Naive thymus-derived CD4-positive, alpha-beta T cell (primary cell): ENCODE measurements at regions not wholly inside any gene's neighbourhood (a gene's known extent, or its start where the extent isn't known, plus 50 kb on each side); places are given as distances from the start of the nearest gene placed in this dataset.

Experiments
- ATAC-seq: fragments of 150-1000 bp; cut with Tn5 transposase; 2 replicates; pipeline ENCODE4 v1.10.0; 2021; ENCODE audit warnings: mild to moderate bottlenecking, moderate library complexity
- CTCF ChIA-PET: fragments of 350-600 bp; sonication (Branson Sonifier 250); formaldehyde crosslinking; loops from one replicate; lab custom pipeline; 2021; ENCODE audit warnings: antibody characterized with exemption; lab: Charles Lee
- POLR2A ChIA-PET: fragments of 350-600 bp; sonication (Branson Sonifier 250); formaldehyde crosslinking; loops from one replicate; lab custom pipeline; 2021; ENCODE audit warnings: antibody characterized with exemption, inconsistent platforms; lab: Charles Lee
- DNase-seq, 9 donors: peaks; one replicate each; pipeline versions ENCODE4 v3.0.0 to v3.0.0-alpha.2; 2020 to 2022; ENCODE audit warnings: mixed read lengths in 1 of 9
- H3K27ac ChIP-seq: one replicate; pipeline ENCODE4 v1.7.0; 2013; ENCODE audit warnings: mild to moderate bottlenecking, low read depth, low read length, moderate library complexity
- H3K27me3 ChIP-seq, 2 donors: one replicate each; pipeline ENCODE4 v1.7.0; 2013; ENCODE audit warnings: low read length in 2 of 2, mild to moderate bottlenecking in 2 of 2, moderate library complexity in 2 of 2; ENCODE audit not compliant: control insufficient read depth in 2 of 2, insufficient read depth in 2 of 2
- H3K36me3 ChIP-seq, 3 experiments: 1 replicate in 2 of 3; 2 replicates in 1 of 3; pipeline ENCODE4 v1.7.0; 2013; ENCODE audit warnings: low read length in 3 of 3, mild to moderate bottlenecking in 3 of 3, moderate library complexity in 1 of 3; ENCODE audit not compliant: insufficient read depth in 3 of 3, control insufficient read depth in 2 of 3
- H3K4me1 ChIP-seq, 2 donors: one replicate each; pipeline ENCODE4 v1.7.0; 2013; ENCODE audit warnings: low read length in 2 of 2, mild to moderate bottlenecking in 2 of 2, moderate library complexity in 1 of 2; ENCODE audit not compliant: control insufficient read depth in 2 of 2, insufficient read depth in 2 of 2
- H3K4me3 ChIP-seq: 2 replicates; pipeline ENCODE4 v1.7.0; 2013; ENCODE audit warnings: mild to moderate bottlenecking, low read length
- H3K9me3 ChIP-seq, 3 experiments: 1 replicate in 2 of 3; 2 replicates in 1 of 3; pipeline ENCODE4 v1.7.0; 2013; ENCODE audit warnings: low read length in 3 of 3; ENCODE audit not compliant: control insufficient read depth in 2 of 3
- H3K27ac Mint-ChIP-seq, 9 donors: one replicate each; pipeline ENCODE4 v1.8.0; 2020 to 2022; ENCODE audit warnings: mixed read lengths in 9 of 9, mild to moderate bottlenecking in 8 of 9, moderate library complexity in 5 of 9, inconsistent platforms in 2 of 9
- H3K27me3 Mint-ChIP-seq, 5 donors: one replicate each; pipeline ENCODE4 v1.8.0; 2021 to 2022; ENCODE audit warnings: mixed read lengths in 5 of 5, mild to moderate bottlenecking in 1 of 5
- H3K36me3 Mint-ChIP-seq, 5 donors: one replicate each; pipeline ENCODE4 v1.8.0; 2020 to 2022; ENCODE audit warnings: mixed read lengths in 5 of 5, mild to moderate bottlenecking in 3 of 5, inconsistent platforms in 1 of 5
- H3K4me1 Mint-ChIP-seq, 7 donors: one replicate each; pipeline ENCODE4 v1.8.0; 2020 to 2022; ENCODE audit warnings: mixed read lengths in 7 of 7, mild to moderate bottlenecking in 3 of 7, inconsistent platforms in 1 of 7
- H3K4me3 Mint-ChIP-seq, 10 donors: one replicate each; pipeline ENCODE4 v1.8.0; 2020 to 2022; ENCODE audit warnings: mild to moderate bottlenecking in 10 of 10, mixed read lengths in 10 of 10, moderate library complexity in 6 of 10, inconsistent platforms in 2 of 10
- H3K9me3 Mint-ChIP-seq, 11 donors: one replicate each; pipeline ENCODE4 v1.8.0; 2020 to 2022; ENCODE audit warnings: mixed read lengths in 11 of 11, mild to moderate bottlenecking in 4 of 11, inconsistent platforms in 1 of 11, moderate library complexity in 1 of 11
- intact Hi-C, 2 donors: fragments of 100-400 bp; cut with micrococcal nuclease; formaldehyde crosslinking; loops; one replicate each; pipeline ENCODE4 v1.15.1; 2023

- ChIA-PET POLR2A (no interaction called here), CTCF (interaction anchor here (0.6 kb wide), 1 partner anchor 12 kb away, joined by 3 read pairs; no protein-coding TSS in a partner anchor)
- H3K27ac Mint-ChIP-seq = peak overlapping the region in 4 of 9 donors; percentile 8 to 86 (median 65)
- H3K27me3 Mint-ChIP-seq = peaks cover 0 to 7% (median 0%) of the 10 kb centered on the region in 5 donors
- Histone ChIP-seq H3K4me3 (no peak overlapping the region), H3K27me3 (no peaks in the 10 kb centered on the region), H3K4me1 (peaks cover 0 to 13% of the 10 kb centered on the region in 2 donors), H3K27ac (no peak overlapping the region), H3K9me3 (no peaks in the 10 kb centered on the region), H3K36me3 (no peaks in the 10 kb centered on the region)
- H3K9me3 Mint-ChIP-seq = peaks cover 0 to 18% (median 10%) of the 10 kb centered on the region in 11 donors
- peaks cover 0 to 4% (median 0%) of the 10 kb centered on the region in 5 donors for H3K36me3 Mint-ChIP-seq
- H3K4me3 Mint-ChIP-seq = peak overlapping the region in 7 of 10 donors; percentile 31 to 65 (median 54)
- intact Hi-C loops = no loop called here
- peaks cover 4 to 38% (median 35%) of the 10 kb centered on the region in 7 donors for H3K4me1 Mint-ChIP-seq
- ATAC-seq (no peak), DNase-seq (no peak)
Measured at GRCh38 chr13:80400164-80400864, 59.4 kb upstream of the SPRY2 start.

- POLR2A ChIA-PET = no interaction called here
- no peaks in the 10 kb centered on the region for H3K27me3 ChIP-seq
- no peak for ATAC-seq
Measured at GRCh38 chr13:80399340-80400163, 58.6 kb upstream of the SPRY2 start.

More at GRCh38 chr13:80399340-80400163, 58.6 kb upstream of the SPRY2 start:
- Histone ChIP-seq H3K4me1 (peaks cover 0 to 13% of the 10 kb centered on the region in 2 donors), H3K9me3 (no peaks in the 10 kb centered on the region), H3K27ac (no peak overlapping the region), H3K4me3 (peak overlapping the region; percentile 17), H3K36me3 (no peaks in the 10 kb centered on the region)
- Mint-ChIP-seq H3K4me1 (peaks cover 4 to 38% (median 35%) of the 10 kb centered on the region in 7 donors), H3K27ac (peak overlapping the region in 4 of 9 donors; percentile 6 to 78 (median 36)), H3K27me3 (peaks cover 0 to 10% (median 0%) of the 10 kb centered on the region in 5 donors), H3K36me3 (peaks cover 0 to 3% (median 0%) of the 10 kb centered on the region in 5 donors), H3K9me3 (peaks cover 0 to 14% (median 5%) of the 10 kb centered on the region in 11 donors), H3K4me3 (peak overlapping the region in 8 of 10 donors; percentile 17 to 65 (median 52))
- intact Hi-C loops = no loop called here
- peak in 1 of 9 donors; percentile 9 for DNase-seq
- CTCF ChIA-PET = no interaction called here
